HEK293 (cell line): ENCODE measurements at regions not wholly inside any gene's neighbourhood (a gene's known extent, or its start where the extent isn't known, plus 50 kb on each side); places are given as distances from the start of the nearest gene placed in this dataset.

Experiments used
- CTCF ChIA-PET: fragments of 350-600 bp; formaldehyde crosslinking; extraction: SDS; loops from one replicate; lab custom pipeline; 2021; ENCODE audit warnings: antibody characterized with exemption; lab: Yijun Ruan, JAX
- POLR2A ChIA-PET: fragments of 300-600 bp; formaldehyde crosslinking; extraction: SDS; loops from one replicate; lab custom pipeline; 2020; ENCODE audit warnings: antibody characterized with exemption, inconsistent platforms; lab: Yijun Ruan, JAX
- H3K27ac ChIP-seq: fragments of 200-500 bp; sonication (Bioruptor generic); 2 replicates; pipeline ENCODE4 v1.5.1; 2014; ENCODE audit warnings: low read depth, low read length, control low read depth, inconsistent platforms; ENCODE audit errors: extremely low read depth
- H3K36me3 ChIP-seq, 2 experiments: fragments of 200-500 bp in 1 of 2; sonication (Bioruptor generic) in 1 of 2; 1 replicate in 1 of 2; 2 replicates in 1 of 2; pipeline ENCODE4 v1.5.1; 2014 to 2017; ENCODE audit warnings: inconsistent platforms in 2 of 2, low read length in 2 of 2; ENCODE audit not compliant: control insufficient read depth in 2 of 2, insufficient read depth in 1 of 2
- H3K4me1 ChIP-seq: fragments of 200-500 bp; sonication (Bioruptor generic); 2 replicates; pipeline ENCODE4 v1.5.1; 2014; ENCODE audit warnings: mild to moderate bottlenecking, low read length, inconsistent platforms; ENCODE audit not compliant: control insufficient read depth, insufficient read depth
- H3K4me3 ChIP-seq: 2 replicates; pipeline ENCODE4 v1.5.1; 2011; ENCODE audit warnings: low read depth, mild to moderate bottlenecking, control low read depth, low read length, moderate library complexity
- H3K9me3 ChIP-seq: fragments of 200-500 bp; sonication (Bioruptor generic); 2 replicates; pipeline ENCODE4 v1.5.1; 2014; ENCODE audit warnings: low read depth, low read length, inconsistent platforms; ENCODE audit not compliant: control insufficient read depth, insufficient read depth
- BCL11A ChIP-seq: fragments of 450-650 bp; formaldehyde crosslinking; IDR thresholded peaks from 2 replicates; pipeline ENCODE4 v1.5.1; 2016; ENCODE audit warnings: low read depth, missing biosample characterization, missing genetic modification characterization
- EGR2 ChIP-seq: fragments of 450-650 bp; formaldehyde crosslinking; IDR thresholded peaks from 2 replicates; pipeline ENCODE4 v1.5.1; 2016; ENCODE audit warnings: low read depth, missing biosample characterization, missing genetic modification characterization
- FEZF1 ChIP-seq: fragments of 450-650 bp; formaldehyde crosslinking; IDR thresholded peaks from 2 replicates; pipeline ENCODE4 v1.5.1; 2016; ENCODE audit warnings: missing biosample characterization, missing genetic modification characterization
- GFI1B ChIP-seq: fragments of 450-650 bp; formaldehyde crosslinking; IDR thresholded peaks from 2 replicates; pipeline ENCODE4 v1.5.1; 2016; ENCODE audit warnings: missing biosample characterization, missing genetic modification characterization
- PRDM1 ChIP-seq: fragments of 450-650 bp; formaldehyde crosslinking; IDR thresholded peaks from 2 replicates; pipeline ENCODE4; 2016; ENCODE audit warnings: missing biosample characterization, missing genetic modification characterization
- PRDM4 ChIP-seq: fragments of 450-650 bp; formaldehyde crosslinking; IDR thresholded peaks from 2 replicates; pipeline ENCODE4 v1.5.1; 2017; ENCODE audit warnings: missing biosample characterization, missing genetic modification characterization
- SP2 ChIP-seq: fragments of 450-650 bp; formaldehyde crosslinking; IDR thresholded peaks from 2 replicates; pipeline ENCODE4 v1.5.1; 2016; ENCODE audit warnings: missing biosample characterization, missing genetic modification characterization
- SP3 ChIP-seq: fragments of 450-650 bp; formaldehyde crosslinking; IDR thresholded peaks from 2 replicates; pipeline ENCODE4 v1.5.1; 2016; ENCODE audit warnings: missing biosample characterization, missing genetic modification characterization
- TCF7L2 ChIP-seq: IDR thresholded peaks from 2 replicates; pipeline ENCODE4 v1.6.1; 2011; ENCODE audit warnings: low read depth, mild to moderate bottlenecking, inconsistent platforms, low read length, moderate library complexity, borderline replicate concordance
- ZEB2 ChIP-seq: fragments of 450-650 bp; formaldehyde crosslinking; IDR thresholded peaks from 2 replicates; pipeline ENCODE4 v1.5.1; 2016; ENCODE audit warnings: missing biosample characterization, missing genetic modification characterization
- ZNF221 ChIP-seq: fragments of 450-650 bp; formaldehyde crosslinking; IDR thresholded peaks from 2 replicates; pipeline ENCODE4 v1.5.1; 2017; ENCODE audit warnings: missing biosample characterization, missing genetic modification characterization, borderline replicate concordance
- ZNF292 ChIP-seq: fragments of 450-650 bp; formaldehyde crosslinking; IDR thresholded peaks from 2 replicates; pipeline ENCODE4 v1.5.1; 2016; ENCODE audit warnings: low read depth, missing biosample characterization, missing genetic modification characterization, borderline replicate concordance
- ZNF335 ChIP-seq: fragments of 450-650 bp; formaldehyde crosslinking; conservative IDR thresholded peaks from 2 replicates; pipeline ENCODE4 v1.5.1; 2016; ENCODE audit warnings: missing biosample characterization, missing genetic modification characterization
- ZNF391 ChIP-seq: fragments of 450-650 bp; formaldehyde crosslinking; IDR thresholded peaks from 2 replicates; pipeline ENCODE4 v1.5.1; 2016; ENCODE audit warnings: low read depth, missing biosample characterization, missing genetic modification characterization, borderline replicate concordance
- ZNF473 ChIP-seq: fragments of 450-650 bp; formaldehyde crosslinking; IDR thresholded peaks from 2 replicates; pipeline ENCODE4 v1.5.1; 2017; ENCODE audit warnings: missing biosample characterization, missing genetic modification characterization
- ZNF610 ChIP-seq: fragments of 450-650 bp; formaldehyde crosslinking; IDR thresholded peaks from 2 replicates; pipeline ENCODE4 v1.5.1; 2016; ENCODE audit warnings: missing biosample characterization, missing genetic modification characterization, borderline replicate concordance
- ZNF639 ChIP-seq: fragments of 450-650 bp; formaldehyde crosslinking; IDR thresholded peaks from 2 replicates; pipeline ENCODE4 v1.5.1; 2016; ENCODE audit warnings: missing biosample characterization, missing genetic modification characterization
- ZNF654 ChIP-seq: fragments of 450-650 bp; formaldehyde crosslinking; IDR thresholded peaks from 2 replicates; pipeline ENCODE4 v1.5.1; 2016; ENCODE audit warnings: low read depth, missing biosample characterization, missing genetic modification characterization
- ZNF76 ChIP-seq: fragments of 450-650 bp; formaldehyde crosslinking; IDR thresholded peaks from 2 replicates; pipeline ENCODE4; 2016; ENCODE audit warnings: low read depth, missing biosample characterization, missing genetic modification characterization, borderline replicate concordance
- ZNF843 ChIP-seq: fragments of 450-650 bp; formaldehyde crosslinking; IDR thresholded peaks from 2 replicates; pipeline ENCODE4 v1.5.1; 2016; ENCODE audit warnings: missing biosample characterization, missing genetic modification characterization
- TF ChIP-seq, protein P1 (sequence below): fragments of 450-650 bp; formaldehyde crosslinking; IDR thresholded peaks from 2 replicates; pipeline ENCODE4 v1.5.1; 2016; ENCODE audit warnings: missing biosample characterization, missing genetic modification characterization
- TF ChIP-seq, protein P2 (sequence below): fragments of 450-650 bp; formaldehyde crosslinking; IDR thresholded peaks from 2 replicates; pipeline ENCODE4 v1.5.1; 2017; ENCODE audit warnings: missing biosample characterization, missing genetic modification characterization
- TF ChIP-seq, protein P3 (sequence below): IDR thresholded peaks from 2 replicates; pipeline ENCODE4 v1.6.1; 2011; ENCODE audit warnings: mild to moderate bottlenecking, low read depth, low read length, borderline replicate concordance

DNA sequence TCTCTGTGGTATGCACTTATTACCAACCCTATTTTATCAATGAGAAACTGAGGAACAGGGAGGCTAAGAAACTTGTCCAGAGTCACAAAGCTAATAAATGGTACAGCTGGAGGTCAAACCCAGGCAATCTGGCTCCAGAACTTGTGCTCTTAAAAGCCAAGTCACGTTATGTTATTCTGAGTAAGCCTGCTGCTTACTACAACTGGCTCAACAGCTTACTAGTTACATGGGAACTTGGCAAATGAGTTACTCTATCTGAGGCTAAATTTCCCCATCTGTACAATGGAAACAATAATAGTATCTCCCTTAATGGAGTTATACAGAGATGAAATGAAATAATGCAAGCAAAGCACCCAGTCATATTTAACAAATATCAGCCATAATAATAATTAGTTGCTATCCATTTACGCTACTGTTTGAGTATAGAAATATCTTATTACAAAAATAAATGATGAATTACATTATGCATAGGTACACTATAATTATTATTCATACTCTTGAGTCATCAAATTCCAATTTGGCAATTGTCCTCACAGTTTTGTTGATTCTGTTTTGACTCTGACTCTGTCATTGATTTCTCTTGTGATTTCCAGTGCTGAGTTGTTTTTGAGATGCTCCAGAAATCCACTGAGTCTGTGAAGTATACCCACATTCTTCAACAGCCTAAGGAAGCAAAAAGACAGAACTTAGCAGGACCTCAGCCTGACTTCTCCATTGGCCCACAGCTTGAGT lies 112.2 kb downstream of the TBX5 start:
- Histone ChIP-seq H3K4me1 (no peaks in the 10 kb centered on the region), H3K36me3 (no peaks in the 10 kb centered on the region), H3K9me3 (no peaks in the 10 kb centered on the region), H3K4me3 (no peak overlapping the region)
- ChIA-PET CTCF (no interaction called here), POLR2A (no interaction called here)
- TF ChIP-seq, protein P1, sequence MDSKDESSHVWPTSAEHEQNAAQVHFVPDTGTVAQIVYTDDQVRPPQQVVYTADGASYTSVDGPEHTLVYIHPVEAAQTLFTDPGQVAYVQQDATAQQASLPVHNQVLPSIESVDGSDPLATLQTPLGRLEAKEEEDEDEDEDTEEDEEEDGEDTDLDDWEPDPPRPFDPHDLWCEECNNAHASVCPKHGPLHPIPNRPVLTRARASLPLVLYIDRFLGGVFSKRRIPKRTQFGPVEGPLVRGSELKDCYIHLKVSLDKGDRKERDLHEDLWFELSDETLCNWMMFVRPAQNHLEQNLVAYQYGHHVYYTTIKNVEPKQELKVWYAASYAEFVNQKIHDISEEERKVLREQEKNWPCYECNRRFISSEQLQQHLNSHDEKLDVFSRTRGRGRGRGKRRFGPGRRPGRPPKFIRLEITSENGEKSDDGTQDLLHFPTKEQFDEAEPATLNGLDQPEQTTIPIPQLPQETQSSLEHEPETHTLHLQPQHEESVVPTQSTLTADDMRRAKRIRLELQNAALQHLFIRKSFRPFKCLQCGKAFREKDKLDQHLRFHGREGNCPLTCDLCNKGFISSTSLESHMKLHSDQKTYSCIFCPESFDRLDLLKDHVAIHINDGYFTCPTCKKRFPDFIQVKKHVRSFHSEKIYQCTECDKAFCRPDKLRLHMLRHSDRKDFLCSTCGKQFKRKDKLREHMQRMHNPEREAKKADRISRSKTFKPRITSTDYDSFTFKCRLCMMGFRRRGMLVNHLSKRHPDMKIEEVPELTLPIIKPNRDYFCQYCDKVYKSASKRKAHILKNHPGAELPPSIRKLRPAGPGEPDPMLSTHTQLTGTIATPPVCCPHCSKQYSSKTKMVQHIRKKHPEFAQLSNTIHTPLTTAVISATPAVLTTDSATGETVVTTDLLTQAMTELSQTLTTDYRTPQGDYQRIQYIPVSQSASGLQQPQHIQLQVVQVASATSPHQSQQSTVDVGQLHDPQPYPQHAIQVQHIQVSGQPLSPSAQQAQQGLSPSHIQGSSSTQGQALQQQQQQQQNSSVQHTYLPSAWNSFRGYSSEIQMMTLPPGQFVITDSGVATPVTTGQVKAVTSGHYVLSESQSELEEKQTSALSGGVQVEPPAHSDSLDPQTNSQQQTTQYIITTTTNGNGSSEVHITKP, result no peak
- no peak for TF ChIP-seq ZNF610 (tag by site-specific recombination)
- TF ChIP-seq FEZF1 (tag by site-specific recombination), result no peak
- TF ChIP-seq SP2, result no peak
- TF ChIP-seq, protein P2, sequence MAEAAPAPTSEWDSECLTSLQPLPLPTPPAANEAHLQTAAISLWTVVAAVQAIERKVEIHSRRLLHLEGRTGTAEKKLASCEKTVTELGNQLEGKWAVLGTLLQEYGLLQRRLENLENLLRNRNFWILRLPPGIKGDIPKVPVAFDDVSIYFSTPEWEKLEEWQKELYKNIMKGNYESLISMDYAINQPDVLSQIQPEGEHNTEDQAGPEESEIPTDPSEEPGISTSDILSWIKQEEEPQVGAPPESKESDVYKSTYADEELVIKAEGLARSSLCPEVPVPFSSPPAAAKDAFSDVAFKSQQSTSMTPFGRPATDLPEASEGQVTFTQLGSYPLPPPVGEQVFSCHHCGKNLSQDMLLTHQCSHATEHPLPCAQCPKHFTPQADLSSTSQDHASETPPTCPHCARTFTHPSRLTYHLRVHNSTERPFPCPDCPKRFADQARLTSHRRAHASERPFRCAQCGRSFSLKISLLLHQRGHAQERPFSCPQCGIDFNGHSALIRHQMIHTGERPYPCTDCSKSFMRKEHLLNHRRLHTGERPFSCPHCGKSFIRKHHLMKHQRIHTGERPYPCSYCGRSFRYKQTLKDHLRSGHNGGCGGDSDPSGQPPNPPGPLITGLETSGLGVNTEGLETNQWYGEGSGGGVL (tag by site-specific recombination), result no peak
- TF ChIP-seq BCL11A (tag by site-specific recombination), result no peak
- TF ChIP-seq ZNF335 (tag by site-specific recombination), result no peak
- TF ChIP-seq ZNF639 (tag by site-specific recombination), result no peak
- no peak for TF ChIP-seq ZNF843
- TF ChIP-seq TCF7L2, result no peak
- TF ChIP-seq ZNF391, result no peak
- TF ChIP-seq ZNF654 (tag by site-specific recombination), result no peak
- TF ChIP-seq, all 188 proteins: peak for 0
- H3K27ac ChIP-seq, result no peak overlapping the region

GRCh38 chr12:114293073-114293472 lies 112.9 kb downstream of the TBX5 start:
- H3K4me1 ChIP-seq, result no peaks in the 10 kb centered on the region
- ChIA-PET POLR2A (no interaction called here), CTCF (no interaction called here)
- H3K36me3 ChIP-seq, result no peaks in the 10 kb centered on the region
- H3K27ac ChIP-seq, result no peak overlapping the region
- H3K9me3 ChIP-seq, result no peaks in the 10 kb centered on the region
- H3K4me3 ChIP-seq, result no peak overlapping the region
- TF ChIP-seq PRDM1 (tag by site-specific recombination) (no peak), ZNF221 (tag by site-specific recombination) (no peak), PRDM4 (tag by site-specific recombination) (no peak), ZEB2 (tag by site-specific recombination) (no peak), GFI1B (tag by site-specific recombination) (no peak), ZNF76 (tag by site-specific recombination) (no peak), EGR2 (tag by site-specific recombination) (no peak), ZNF292 (tag by site-specific recombination) (no peak), SP3 (tag by site-specific recombination) (no peak), ZNF473 (tag by site-specific recombination) (no peak)
- TF ChIP-seq, protein P2 (tag by site-specific recombination), result no peak
- TF ChIP-seq, protein P3, sequence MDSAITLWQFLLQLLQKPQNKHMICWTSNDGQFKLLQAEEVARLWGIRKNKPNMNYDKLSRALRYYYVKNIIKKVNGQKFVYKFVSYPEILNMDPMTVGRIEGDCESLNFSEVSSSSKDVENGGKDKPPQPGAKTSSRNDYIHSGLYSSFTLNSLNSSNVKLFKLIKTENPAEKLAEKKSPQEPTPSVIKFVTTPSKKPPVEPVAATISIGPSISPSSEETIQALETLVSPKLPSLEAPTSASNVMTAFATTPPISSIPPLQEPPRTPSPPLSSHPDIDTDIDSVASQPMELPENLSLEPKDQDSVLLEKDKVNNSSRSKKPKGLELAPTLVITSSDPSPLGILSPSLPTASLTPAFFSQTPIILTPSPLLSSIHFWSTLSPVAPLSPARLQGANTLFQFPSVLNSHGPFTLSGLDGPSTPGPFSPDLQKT, result no peak
